Hippocampal formation (tissue), 2 donors: ENCODE measurements at regions not wholly inside any gene's neighbourhood (a gene's known extent, or its start where the extent isn't known, plus 50 kb on each side); places are given as distances from the start of the nearest gene placed in this dataset.

Experiments
- DNase-seq, 2 donors: peaks; one replicate each; lab custom pipeline; 2025; lab: John Stamatoyannopoulos, UW

DNA sequence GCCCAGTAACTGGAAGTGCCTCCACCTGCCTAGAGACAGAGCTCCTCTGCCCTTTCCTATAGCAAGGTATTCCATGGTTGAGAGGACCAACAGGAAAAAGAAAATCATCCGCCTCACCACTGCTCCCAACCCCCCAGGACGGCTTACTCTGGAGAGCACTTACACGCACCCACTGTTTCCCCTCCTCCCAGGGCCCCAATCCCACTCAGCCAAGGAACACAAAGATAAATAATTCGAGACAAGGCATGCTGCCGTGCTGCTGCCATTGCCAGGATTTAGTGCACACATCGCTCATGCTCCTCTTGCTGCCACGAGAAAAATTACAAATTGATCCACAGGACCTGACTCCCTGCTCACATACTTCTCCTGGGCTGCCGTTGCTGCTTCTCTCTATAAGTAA lies 516.6 kb downstream of the BUD13 start:
- DNase-seq, result no peak

DNA sequence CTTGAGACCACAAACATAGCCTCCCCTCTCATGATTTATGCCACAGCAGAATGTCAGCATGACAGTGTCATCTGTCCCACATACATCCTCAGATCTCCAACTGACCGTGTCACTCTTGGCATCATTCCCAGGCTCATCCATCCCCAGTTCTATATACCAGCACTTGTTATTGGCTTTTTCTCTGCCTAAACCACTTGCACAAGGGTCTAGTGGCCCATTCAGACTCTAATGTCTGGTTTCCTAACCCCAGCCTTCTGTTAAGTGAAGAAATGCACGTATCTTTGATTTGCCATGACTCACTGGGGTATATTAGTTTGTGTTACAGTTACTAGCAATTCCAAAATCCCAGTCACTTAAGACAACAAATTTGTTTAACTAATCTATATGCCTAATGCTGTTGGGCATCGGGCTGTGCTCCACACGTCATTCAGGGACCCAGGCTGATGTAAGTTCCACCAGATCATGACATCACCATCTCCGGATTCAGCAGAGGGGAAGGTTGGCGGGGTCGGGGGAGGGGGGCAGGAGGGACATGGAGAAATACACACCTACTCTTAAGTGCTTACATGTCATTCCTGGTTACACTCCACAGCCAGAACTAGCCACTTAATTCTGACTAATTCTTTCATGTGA lies 517.4 kb downstream of the BUD13 start:
- no peak for DNase-seq

DNA sequence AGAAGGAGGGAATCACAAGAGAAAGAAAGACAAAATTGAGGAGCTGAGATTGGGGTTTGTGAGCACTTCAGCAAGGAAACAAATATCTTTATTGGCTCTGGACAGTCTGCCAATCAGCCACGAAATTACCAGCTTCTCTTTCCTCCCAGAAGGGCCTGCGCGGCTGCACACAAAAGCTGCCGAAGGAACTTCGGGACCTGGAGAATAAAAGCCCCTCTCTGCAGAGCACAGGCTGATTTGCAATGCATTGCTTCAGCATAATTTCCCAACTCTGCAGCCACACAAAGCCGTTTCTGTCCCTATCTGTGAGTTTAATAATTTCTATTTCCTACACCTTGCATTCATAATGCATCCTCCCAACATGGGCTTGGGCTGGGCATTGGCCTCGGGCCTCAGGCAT lies 522.6 kb downstream of the BUD13 start:
- DNase-seq, result no peak

DNA sequence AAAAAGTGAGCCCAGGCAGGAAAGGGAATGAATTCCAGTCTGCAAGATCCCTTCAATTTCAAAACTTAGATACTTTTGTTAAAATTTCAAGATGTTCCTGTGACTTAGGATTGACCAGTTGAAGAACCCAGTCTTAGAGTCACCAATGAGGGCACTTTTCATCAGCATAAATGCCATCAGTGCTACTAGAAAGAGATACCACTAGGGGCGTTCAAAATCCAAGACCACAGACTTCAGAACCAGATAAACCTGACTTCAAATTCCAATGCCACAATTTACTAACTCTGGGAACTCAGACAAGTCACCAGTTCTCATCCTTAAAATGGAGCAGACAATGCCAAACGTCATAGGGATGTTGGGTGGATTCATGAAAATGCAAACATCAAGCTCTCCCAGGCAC lies 523.2 kb downstream of the BUD13 start:
- no peak for DNase-seq

DNA sequence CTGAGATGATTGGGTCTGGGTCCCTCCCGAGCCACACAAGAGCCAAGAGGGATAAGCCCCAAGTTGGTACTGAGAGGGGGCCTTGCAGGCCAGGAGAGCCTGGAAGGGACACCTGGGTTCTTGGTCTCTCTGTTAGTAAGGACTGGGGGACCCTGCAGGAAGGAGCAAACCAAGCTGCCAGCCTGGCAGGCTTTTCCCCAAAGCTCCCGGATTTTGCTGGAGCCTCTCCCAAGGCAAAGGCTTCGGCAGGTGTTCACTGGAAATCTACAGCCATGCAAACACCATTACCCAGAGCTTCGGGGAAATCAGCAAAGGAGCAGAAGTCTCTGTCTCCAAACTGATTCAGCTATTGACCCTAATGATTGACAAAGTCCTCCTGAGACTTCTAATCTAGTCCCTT lies 527.9 kb downstream of the BUD13 start:
- DNase-seq, result no peak

DNA sequence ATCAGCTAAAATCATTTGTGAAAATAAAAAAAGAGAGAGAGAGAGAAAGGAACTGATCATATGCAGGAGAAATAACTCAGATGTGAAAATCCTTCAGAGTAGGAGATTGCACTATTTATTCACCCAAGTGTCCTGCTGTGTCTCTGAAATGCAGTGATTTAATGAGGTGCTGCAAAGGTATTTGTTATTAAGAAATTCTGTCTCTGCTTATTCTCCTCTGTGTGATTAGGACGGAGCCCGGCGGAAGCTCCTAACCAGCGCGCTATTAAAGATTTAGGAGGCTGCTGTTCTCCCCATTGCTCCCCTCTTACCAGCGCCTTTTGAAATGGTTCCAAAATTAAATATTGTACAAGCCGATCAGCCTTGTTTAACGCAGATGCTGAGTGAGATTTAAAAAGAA lies 528.3 kb downstream of the BUD13 start:
- DNase-seq, result no peak

DNA sequence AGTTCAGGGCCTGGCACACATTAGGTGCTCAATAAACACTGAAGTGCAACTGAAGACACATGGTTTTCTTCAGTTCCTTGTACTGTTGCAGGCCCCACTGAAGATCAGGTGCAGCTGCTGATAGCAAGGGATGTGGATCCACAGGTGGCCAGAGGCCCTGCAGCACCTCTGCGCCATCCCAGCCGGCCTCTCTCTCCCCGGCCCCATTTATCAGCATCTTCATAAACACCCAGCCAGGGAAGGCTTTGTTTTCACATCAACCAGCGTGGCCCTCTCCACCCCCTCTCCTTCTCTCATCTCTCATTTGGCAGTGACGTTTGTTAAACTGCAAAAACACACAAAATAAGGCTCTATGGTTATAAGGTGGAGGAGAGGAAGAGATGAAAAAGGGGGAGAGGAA lies 528.8 kb downstream of the BUD13 start:
- no peak for DNase-seq

DNA sequence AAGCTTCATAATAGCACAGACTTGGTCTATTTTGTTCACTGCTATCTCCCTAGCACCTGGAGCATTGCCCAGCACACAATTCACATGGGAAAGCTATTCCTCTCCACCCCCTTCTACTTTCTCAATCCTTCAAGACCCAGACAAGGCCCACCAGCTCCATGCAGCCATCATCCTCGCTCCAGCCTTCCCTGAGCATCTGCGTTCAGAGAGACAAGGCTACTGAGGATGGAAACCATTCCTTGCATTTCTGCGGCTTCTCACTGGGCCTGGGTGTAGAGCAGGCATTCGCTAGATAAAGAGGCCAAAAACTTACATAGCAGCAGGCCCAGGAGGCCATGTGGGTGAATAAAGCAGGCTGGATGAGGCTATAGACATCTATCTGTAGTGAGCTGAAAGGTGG lies 530.8 kb downstream of the BUD13 start:
- no peak for DNase-seq

DNA sequence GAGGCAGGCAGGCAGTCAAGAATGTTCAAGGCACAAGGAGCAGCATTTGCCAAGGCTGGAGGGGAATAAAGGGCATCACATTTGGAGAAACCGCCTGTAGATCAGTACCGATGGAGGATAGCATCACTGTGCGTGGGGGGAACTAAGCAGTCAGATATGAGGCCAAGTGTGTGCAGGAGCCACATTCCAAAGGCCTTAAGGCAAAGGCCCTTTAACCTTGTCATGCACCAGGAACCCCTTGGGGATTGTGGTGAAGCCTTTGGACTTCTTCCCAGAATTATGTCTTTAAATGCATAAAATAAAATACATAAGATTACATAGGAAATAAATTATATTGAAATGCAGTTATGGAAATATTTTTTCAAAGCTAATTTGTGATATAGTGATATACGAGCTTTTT lies 532.1 kb downstream of the BUD13 start:
- no peak for DNase-seq

DNA sequence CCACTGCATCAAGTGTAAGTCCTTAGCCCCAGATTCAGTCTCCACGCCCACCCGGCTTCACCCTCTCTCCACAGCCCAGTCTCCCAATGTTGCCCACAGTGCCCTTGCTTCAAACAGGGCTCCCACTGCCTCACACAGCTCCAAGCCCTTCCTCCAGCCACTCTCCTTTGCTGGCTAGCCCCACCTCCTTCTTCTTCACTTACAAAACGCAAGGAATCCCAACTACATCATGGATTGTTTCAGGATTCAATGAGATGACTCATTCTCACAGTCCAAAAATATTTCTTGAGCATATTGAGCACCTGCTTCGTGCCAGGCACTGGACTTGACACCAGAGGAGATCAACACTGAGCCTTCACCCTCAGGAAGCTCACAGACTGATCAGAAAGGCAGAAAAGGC lies 533.5 kb downstream of the BUD13 start:
- DNase-seq, result no peak

DNA sequence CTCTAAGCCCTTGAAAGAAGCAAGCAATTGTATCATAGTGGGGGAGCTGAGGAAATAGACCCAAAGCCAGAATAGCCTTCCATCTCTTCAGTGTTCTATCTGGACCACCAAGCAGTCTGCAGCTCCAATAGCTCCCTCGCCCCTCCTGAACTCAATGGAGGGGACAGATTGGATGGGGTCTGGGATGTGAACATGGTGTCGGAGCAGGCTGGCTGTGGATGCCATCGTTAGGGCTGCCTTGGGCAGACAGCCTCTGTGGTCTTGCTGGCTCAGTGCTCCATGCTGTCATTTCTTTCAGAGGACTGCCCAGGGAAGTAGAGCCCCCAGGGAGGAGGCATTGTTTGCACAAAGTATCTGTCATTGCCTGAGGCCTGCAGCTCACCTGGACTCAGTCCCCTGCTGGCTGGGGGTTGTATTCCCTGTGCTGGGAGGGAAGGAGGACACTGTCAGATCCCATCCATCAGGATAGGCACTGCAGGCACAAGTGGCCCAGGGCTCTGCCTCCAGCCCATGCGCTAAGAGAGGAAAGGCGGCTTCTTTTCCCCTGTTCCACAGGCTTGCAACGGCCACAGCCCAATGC lies 537.7 kb downstream of the BUD13 start:
- no peak for DNase-seq

DNA sequence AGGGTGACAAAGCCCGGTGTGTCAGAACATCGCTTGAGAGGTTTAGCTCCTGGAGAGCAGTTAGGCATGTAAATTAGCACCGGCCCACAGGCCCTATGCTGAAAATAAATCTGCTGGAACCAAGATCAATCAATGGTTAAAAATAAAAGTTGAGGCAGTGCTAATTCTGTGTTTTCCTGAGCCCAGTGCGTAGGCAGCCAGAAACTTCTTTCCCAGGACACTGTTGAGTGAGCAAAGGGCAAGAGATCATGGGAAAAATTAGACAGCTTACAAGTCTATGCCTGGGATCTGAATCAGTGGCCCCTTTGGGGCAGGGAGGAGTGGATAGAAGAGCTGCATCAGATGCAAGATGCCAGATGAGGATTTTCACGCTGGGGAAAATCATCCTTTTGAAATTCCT lies 539.2 kb downstream of the BUD13 start:
- no peak for DNase-seq

DNA sequence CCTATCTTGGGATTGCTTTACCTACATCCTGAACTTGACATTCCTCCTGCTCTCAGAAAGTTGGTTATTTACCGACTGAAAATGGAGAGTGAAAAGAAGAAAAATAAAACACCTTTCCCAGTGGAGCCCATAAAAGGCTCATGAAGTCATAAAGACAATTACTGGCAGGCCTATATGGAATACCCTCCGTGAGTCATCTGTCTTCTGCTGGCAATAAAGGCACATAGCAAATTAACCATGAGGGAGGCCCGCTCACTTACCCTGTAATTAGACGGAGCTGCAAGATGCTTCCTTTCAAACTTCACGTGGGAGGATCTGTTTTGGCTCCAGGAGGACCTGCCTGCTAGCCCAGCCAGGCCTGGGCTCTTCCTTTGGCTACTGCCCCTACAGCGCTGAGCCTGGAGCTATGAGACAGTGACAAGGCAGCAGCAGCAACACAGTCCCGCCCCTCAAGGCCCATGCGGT lies 540.4 kb downstream of the BUD13 start:
- DNase-seq, result no peak

DNA sequence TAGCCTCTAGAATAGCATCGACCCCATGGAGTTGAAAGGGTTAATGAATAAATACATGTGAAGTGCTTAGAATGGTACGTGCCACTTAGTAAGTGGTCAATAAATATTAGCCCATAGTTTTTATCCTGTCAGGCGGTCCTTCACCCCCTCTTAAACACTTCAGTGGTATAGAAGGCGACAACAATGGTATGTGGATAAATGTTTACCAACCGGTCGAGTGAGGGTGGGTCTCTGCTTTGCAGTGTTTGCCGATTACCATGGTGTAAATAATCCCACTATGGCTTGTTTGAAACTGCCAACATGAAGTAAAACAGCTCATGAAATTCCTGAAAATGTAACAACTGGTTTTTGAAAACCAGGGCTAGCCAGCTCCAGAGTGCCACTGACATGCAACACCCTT lies 541.2 kb downstream of the BUD13 start:
- no peak for DNase-seq

DNA sequence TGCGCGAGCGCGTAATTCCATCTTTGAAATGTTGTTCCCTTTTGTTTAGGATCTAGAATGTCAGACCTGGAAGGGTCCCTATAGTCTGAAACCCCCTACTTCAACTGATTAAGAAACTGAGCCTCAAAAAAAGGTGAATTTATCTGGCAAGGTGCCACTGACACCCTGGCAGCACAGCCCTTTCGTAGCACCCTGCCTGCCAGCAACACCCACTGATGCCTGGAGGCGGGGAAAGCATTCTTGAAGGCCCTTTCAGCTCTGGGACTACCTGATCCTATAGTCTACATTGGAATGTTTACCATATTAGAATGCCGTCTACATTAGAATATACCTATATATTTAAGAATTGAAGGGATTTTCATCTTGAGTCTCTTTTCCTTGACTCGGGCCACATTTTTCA lies 542.3 kb downstream of the BUD13 start:
- DNase-seq, result no peak

DNA sequence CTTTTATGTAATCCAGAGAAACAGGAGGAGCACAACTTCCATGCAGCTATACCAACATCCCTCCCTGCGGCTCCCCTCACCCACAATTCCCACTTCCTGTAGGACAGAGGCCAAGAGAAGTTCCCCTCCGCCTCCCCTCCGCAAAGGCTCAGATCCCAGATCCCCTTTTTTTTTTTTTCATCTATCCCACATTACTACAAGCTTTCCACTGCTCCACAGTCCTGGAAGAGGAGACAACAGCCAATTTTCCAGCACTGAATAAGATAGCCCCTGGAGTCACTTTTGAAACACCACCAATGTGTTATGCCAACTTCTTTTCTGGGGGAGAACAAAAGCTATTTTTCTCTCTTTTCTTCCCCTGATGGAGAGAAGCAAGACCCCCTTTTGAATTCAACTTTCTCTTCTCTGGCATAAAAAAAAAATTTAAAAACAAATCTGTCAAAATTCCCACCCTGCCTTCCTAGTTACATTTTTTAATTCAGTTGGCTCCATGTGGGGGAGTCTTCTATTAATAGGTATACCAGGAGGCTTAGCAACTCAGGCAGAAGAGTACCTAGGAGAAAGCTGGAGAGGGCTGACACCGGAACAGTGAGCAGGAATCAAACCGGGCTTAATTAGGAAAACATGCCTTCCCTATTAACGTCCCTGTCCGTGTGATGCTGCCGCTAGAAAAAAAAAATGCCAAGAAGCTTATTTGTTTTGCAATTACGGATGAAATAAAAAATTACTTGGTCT lies 543.4 kb downstream of the BUD13 start:
- DNase-seq, result peak in 1 of 2 donors; percentile 21

DNA sequence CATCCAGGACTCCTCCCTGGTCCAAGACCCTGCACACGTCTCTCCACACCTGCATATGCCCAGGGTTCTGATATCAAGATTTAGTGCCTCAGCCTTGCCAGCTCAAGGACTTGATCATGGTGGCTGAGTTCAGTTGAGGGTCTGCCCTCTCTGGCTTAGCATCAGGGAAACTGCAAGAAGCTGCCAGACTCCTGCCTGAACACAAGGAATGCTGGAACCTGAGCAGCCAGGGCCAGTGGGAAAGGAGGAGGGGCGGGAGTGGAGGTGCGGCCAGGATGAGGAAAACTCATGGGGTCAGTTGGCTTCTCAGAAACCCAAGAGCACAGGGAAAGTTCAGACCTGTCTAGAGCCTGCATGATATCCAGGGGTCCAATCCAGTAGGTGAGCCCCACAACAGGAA lies 546.1 kb downstream of the BUD13 start:
- DNase-seq, result no peak

DNA sequence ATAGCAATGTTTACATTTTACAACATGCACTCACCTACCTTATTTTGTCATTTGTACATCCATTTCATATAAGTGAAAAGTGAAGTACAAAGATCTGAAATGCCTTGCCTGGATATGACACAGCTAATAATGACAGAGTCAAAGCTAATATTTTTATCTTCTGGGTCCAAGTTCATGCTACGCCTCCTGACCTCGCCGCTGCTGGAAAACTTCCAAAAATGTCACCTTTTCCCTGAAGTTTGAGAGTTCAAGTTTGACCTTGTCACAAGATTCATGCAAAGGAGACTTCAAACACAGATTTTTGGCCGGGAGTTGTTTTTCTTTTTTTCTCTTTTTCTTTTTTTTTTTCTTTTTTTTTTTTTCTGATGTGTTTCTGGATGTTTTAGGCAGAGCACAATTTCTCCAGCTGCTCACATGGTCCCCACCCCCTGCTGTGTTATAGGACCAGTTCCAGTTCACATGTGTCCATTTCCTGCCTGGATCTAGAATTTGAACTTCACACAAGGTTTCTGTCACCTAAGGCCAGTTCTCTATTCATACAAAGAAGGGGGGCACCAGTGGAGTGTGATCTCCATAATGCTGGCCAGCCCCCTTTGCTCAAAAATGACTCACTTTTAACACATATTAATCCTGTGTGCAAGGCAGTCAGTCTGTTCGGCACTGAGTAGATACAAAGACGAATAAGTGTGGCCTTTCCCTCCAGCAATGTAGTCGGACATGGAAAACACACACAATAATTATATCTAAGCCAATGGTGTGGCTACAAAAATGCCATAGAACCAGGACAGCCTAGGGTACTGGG lies 546.8 kb downstream of the BUD13 start:
- no peak for DNase-seq

DNA sequence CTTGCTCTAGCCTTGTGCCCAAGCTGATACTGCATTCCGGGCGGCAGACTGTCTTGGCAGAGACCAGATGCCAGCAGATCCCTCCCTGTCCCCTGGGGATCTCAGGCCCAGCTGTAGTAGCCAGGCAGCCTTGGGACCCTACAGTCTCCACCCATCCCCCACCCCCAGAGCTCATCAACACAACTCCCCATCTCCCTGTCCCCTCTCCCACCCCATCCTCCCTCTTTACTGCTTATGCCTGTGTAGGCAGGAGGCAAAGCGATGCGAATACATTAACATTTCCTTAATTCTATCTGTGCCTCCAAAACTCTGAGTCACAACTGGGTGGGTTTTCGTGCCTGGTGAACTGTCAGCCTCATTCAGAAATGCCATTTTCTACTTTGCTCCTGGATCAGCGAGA lies 547.6 kb downstream of the BUD13 start:
- DNase-seq, result no peak

DNA sequence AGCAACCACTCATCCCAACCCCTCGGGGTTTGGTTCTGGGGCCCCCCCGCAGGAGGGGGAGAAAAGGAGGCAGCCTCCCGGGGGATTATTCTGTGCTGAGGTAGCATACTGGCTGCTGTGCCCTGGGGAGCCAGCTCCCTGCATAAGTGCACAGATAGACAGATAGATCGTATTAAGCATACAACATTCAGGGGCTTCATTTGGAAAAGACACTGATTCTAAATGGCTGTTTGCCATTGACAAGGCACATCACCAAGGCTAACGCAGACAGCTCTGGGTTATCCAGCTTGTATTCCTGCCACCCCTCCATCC lies 547.9 kb downstream of the BUD13 start:
- DNase-seq, result no peak

DNA sequence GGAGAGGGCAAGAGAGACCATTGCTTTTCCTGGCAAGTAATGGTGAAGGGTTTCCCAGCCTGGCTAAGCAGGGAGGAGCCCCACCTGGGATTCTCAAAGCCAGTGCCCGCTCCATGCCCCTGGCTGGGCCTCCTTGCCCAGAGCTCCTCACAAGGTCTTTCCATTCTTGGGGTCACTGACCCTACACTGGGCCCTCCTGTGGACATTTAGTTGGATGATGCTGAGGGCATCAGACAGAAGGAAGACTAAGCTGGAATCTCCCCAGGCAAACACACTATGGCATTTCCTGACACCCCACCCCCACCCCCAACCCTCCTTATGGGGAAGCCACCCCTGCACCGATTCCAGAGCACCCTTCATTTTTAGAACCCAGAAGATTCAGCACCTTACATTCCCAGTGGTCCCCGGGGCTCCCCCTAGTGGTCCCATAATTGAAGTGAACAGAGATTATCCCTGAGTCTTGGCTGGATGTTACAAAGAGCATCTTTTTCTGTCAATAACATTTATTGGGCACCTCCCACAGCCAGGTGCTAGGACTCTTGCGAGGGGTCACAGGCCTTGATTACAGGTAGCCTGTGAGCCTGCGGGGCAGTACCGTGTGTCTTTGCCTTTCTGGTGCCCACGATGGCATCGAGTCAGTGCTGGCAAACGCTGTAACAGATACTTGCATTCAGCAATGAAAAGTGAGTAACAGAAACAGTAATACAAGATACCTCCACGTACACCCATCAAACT lies 548.5 kb downstream of the BUD13 start:
- peak in 1 of 2 donors; percentile 14 for DNase-seq

DNA sequence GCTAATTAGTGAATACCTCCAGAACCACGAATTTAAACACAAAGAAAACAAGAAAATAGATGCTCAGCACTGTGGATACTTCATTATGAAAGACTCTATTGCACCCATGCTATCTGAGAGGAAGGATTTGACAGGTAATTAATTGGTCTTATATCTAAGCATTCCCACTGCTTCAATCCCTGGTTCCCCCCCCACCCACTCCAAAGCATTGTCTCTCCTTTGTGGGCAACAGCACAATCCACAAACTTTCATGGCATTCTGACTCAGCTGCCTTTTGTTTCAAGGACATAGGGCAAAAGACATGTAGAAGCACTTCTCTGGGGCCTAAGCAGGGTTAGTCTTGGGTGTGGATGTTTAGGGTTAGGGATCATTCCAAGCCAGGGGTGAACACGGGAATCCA lies 551.4 kb downstream of the BUD13 start:
- DNase-seq, result no peak
